ENCODE measurements at regions not wholly inside any gene's neighbourhood (a gene's known extent, or its start where the extent isn't known, plus 50 kb on each side); places are given as distances from the start of the nearest gene placed in this dataset.

DNA sequence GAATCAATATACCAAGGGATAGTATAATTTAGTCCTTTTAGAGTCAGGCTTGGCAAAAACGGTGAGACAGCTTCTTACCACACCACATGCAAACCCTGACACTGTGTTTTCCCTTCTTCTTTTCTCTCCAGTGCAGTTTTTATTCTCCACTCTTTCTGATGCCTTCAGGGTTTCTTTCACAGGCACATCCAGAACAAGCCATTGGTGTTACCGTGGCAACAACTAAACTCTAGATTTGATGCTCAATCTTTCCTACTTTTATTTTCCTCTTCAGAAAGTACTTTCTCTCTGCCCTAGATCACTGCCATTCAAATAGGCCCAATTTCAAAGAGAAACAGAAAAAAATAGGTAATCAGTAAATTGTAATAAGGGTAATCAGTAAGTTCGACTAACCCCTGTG is 469.8 kb upstream of the POT1 start:
- Histone ChIP-seq H3K4me3 (no peak overlapping the region), H3K27ac (no peak overlapping the region), H3K4me2 (no peak overlapping the region), H3K4me1 (no peaks in the 10 kb centered on the region), H3K9me3 (no peaks in the 10 kb centered on the region)
- ATAC-seq (no peak), DNase-seq (ENCODE audit: low read depth in 1 of 2, low spot score in 1 of 2) (no peak), FAIRE-seq (no peak)
- CTCF ChIA-PET = no interaction called here
- TF ChIP-seq KDM5A (IDR thresholded peaks at IDR 0.05) = no peak
- POLR2A ChIA-PET = no interaction called here
- WGBS (ENCODE audit: missing lambda C conversion rate) = 15% methylated on average over 3 of the region's 3 CpGs

DNA sequence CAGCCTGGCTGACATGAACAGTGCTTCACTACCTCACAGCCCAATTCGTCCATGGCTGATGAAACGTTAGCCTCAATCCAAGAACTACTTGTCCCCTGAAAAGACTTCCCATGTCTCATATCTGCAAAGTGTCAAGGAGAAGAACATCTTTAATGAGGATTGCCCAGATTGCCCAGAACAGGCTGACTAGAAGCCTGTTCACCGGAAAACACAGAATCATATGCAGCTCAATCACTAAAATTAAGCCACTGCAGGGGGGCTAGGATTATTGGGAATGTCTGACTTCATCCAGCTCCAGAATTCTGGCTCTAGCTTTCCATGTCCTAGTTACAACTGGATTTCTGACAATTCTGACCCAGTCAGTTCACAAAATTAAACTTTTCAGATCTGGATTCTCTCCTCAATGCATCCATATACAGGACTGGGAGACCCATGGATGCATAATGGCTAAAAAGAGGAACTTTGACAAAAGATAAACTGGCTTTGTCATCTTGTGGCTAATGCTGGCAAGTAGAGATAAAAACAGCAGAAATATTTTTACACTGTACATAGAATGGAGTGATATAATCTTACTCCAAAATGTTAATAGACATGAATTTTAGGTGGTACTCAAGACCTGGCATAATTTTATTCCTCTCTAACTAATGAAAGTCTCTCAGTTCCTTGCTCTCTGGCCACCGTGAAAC is 467.0 kb upstream of the POT1 start:
- no peak overlapping the region for H3K4me3 ChIP-seq
- ChIA-PET POLR2A (no interaction called here), CTCF (no interaction called here)
- no peaks in the 10 kb centered on the region for H3K4me1 ChIP-seq
- no peak overlapping the region for H3K27ac ChIP-seq
- TF ChIP-seq CEBPB (IDR thresholded peaks at IDR 0.05) (no peak), MAZ (IDR thresholded peaks at IDR 0.05; ENCODE audit: borderline replicate concordance, low read depth, low read length) (no peak), NFE2L2 (conservative IDR thresholded peaks at IDR 0.05; ENCODE audit: low read length) (no peak)
- H3K4me2 ChIP-seq = no peak overlapping the region
- FAIRE-seq = no peak
- WGBS (ENCODE audit: missing lambda C conversion rate) = 4% methylated on average over 4 of the region's 4 CpGs
- no peak for DNase-seq (ENCODE audit: low read depth in 1 of 2, low spot score in 1 of 2)
- ATAC-seq = no peak
- H3K9me3 ChIP-seq = no peaks in the 10 kb centered on the region

DNA sequence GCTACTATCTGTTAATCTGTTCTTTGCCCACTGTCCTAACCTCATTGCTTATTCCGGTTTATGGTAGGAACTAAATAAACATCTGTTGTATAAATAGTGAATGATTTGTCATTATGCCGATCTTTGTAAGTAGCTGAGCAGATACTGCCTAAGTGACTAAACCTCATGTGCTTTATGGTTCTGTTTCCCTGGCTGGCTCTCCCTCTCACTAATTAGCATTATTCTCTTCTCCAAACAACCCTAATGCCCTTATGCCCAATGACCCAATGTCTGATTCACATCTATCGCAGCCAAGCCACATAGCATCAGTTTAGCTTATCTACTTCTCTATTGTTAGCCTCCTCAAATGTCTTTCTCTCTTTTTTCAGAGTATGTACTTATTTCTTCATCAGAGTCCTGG is 462.3 kb upstream of the POT1 start:
- FAIRE-seq = no peak
- POLR2A ChIA-PET = no interaction called here
- no peak overlapping the region for H3K4me3 ChIP-seq
- no peaks in the 10 kb centered on the region for H3K4me1 ChIP-seq
- no peak overlapping the region for H3K4me2 ChIP-seq
- 31% methylated on average over 3 of the region's 3 CpGs for WGBS (ENCODE audit: missing lambda C conversion rate)
- H3K9me3 ChIP-seq = no peaks in the 10 kb centered on the region
- no peak for ATAC-seq
- TF ChIP-seq, protein P1, sequence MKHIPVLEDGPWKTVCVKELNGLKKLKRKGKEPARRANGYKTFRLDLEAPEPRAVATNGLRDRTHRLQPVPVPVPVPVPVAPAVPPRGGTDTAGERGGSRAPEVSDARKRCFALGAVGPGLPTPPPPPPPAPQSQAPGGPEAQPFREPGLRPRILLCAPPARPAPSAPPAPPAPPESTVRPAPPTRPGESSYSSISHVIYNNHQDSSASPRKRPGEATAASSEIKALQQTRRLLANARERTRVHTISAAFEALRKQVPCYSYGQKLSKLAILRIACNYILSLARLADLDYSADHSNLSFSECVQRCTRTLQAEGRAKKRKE (CRISPR knock-in tag; IDR thresholded peaks at IDR 0.05; ENCODE audit: low read depth) = no peak
- TF ChIP-seq HEYL (CRISPR knock-in tag; IDR thresholded peaks at IDR 0.05) = no peak
- no peak for DNase-seq (ENCODE audit: low read depth in 1 of 2, low spot score in 1 of 2)
- no peak overlapping the region for H3K27ac ChIP-seq
- CTCF ChIA-PET = no interaction called here

DNA sequence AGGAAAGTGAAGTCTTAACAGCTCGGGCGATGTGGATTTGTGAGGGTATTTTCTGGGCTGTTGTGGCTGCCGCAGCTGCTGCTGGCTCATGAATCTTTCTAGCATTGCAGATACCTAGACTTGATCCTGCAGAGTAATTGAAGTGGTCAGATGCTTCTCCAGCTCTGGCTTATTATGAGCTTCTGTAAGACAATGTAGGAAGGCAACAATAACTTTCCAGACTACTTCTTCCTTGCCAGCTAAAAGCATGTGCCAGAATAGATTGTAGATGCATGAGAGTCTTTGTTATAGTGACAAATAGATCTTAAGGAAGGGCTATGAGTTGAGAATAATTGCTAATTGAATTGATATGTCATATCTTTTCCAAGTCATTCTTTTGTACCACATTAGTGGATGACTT is 461.4 kb upstream of the POT1 start:
- Histone ChIP-seq H3K4me2 (no peak overlapping the region), H3K4me1 (no peaks in the 10 kb centered on the region), H3K4me3 (no peak overlapping the region), H3K9me3 (no peaks in the 10 kb centered on the region), H3K27ac (no peak overlapping the region)
- POLR2A ChIA-PET = no interaction called here
- CTCF ChIA-PET = no interaction called here
- TF ChIP-seq, protein P2, sequence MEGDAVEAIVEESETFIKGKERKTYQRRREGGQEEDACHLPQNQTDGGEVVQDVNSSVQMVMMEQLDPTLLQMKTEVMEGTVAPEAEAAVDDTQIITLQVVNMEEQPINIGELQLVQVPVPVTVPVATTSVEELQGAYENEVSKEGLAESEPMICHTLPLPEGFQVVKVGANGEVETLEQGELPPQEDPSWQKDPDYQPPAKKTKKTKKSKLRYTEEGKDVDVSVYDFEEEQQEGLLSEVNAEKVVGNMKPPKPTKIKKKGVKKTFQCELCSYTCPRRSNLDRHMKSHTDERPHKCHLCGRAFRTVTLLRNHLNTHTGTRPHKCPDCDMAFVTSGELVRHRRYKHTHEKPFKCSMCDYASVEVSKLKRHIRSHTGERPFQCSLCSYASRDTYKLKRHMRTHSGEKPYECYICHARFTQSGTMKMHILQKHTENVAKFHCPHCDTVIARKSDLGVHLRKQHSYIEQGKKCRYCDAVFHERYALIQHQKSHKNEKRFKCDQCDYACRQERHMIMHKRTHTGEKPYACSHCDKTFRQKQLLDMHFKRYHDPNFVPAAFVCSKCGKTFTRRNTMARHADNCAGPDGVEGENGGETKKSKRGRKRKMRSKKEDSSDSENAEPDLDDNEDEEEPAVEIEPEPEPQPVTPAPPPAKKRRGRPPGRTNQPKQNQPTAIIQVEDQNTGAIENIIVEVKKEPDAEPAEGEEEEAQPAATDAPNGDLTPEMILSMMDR (IDR thresholded peaks at IDR 0.05) = no peak
- TF ChIP-seq ESRRA (IDR thresholded peaks at IDR 0.05; ENCODE audit: borderline replicate concordance, low read length) = no peak
- FAIRE-seq (no peak), ATAC-seq (no peak), DNase-seq (ENCODE audit: low read depth in 1 of 2, low spot score in 1 of 2) (no peak)
- WGBS (ENCODE audit: missing lambda C conversion rate) = 0% methylated on average over 3 of the region's 3 CpGs

DNA sequence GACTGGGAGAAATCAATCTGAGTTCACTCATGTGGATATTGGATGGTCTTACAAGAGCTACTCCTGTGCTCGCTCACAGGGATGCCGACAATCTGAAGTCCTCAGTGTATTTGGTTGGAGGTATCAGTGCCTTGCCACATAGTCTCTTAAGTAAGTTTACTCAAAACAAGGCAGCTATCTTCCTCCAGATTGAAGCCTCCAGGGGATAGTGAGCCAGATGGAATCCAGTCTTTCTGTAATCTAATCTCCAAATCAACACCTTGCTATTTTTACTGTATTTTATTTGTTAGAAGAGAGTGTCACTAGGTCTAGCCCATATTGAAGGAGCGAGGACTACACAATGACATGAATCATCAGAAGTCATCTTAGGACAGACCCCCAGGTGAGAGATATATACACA is 456.6 kb upstream of the POT1 start:
- CTCF ChIA-PET = no interaction called here
- POLR2A ChIA-PET = no interaction called here
- DNase-seq (ENCODE audit: low read depth in 1 of 2, low spot score in 1 of 2) = no peak
- H3K4me2 ChIP-seq = no peak overlapping the region
- no peak for FAIRE-seq
- H3K9me3 ChIP-seq = no peaks in the 10 kb centered on the region; the same call in 2 of the 3 replicates
- no peak for ATAC-seq
- no peak overlapping the region for H3K27ac ChIP-seq
- no peaks in the 10 kb centered on the region for H3K4me1 ChIP-seq
- 0% methylated on average over 3 of the region's 3 CpGs for WGBS (ENCODE audit: missing lambda C conversion rate)
- no peak for TF ChIP-seq KDM1A (IDR thresholded peaks at IDR 0.05; ENCODE audit: low read depth)
- TF ChIP-seq SREBF2 (IDR thresholded peaks at IDR 0.05) = no peak
- TF ChIP-seq EP300 (IDR thresholded peaks at IDR 0.05) = no peak
- TF ChIP-seq, protein P3, sequence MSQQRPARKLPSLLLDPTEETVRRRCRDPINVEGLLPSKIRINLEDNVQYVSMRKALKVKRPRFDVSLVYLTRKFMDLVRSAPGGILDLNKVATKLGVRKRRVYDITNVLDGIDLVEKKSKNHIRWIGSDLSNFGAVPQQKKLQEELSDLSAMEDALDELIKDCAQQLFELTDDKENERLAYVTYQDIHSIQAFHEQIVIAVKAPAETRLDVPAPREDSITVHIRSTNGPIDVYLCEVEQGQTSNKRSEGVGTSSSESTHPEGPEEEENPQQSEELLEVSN (IDR thresholded peaks at IDR 0.05; ENCODE audit: borderline replicate concordance, low read depth) = no peak
- TF ChIP-seq CHD2 (IDR thresholded peaks at IDR 0.05; ENCODE audit: low read length, partially characterized antibody) = no peak
- TF ChIP-seq NR3C1 (IDR thresholded peaks at IDR 0.05) = no peak
- no peak overlapping the region for H3K4me3 ChIP-seq
